GM13977 (cell line): ENCODE measurements at regions not wholly inside any gene's neighbourhood (a gene's known extent, or its start where the extent isn't known, plus 50 kb on each side); places are given as distances from the start of the nearest gene placed in this dataset.

Experiments used
- DNase-seq: peaks from one replicate; pipeline ENCODE4 v3.0.0; 2012; ENCODE audit warnings: low spot score
- in situ Hi-C: fragments of 300-500 bp; cut with MboI; formaldehyde crosslinking; loops from one replicate; pipeline ENCODE4 v1.12.0; 2022; ENCODE audit warnings: low sequenced_read_pairs, low pct_unique_long_range_greater_than_20kb, mixed read lengths, inconsistent platforms; ENCODE audit not compliant: unreplicated experiment
- TF ChIP-seq, protein P1 (sequence below): IDR thresholded peaks from 2 replicates; pipeline ENCODE4 v1.5.1; 2012; ENCODE audit warnings: mild to moderate bottlenecking, control low read depth; ENCODE audit not compliant: insufficient read depth; ENCODE audit errors: extremely low read depth, missing control alignments

- DNase-seq, result no peak
- in situ Hi-C loops, result no loop called here
These were observed 479.7 kb downstream of the MMUT start for GRCh38 chr6:48983377-48983776.

DNA sequence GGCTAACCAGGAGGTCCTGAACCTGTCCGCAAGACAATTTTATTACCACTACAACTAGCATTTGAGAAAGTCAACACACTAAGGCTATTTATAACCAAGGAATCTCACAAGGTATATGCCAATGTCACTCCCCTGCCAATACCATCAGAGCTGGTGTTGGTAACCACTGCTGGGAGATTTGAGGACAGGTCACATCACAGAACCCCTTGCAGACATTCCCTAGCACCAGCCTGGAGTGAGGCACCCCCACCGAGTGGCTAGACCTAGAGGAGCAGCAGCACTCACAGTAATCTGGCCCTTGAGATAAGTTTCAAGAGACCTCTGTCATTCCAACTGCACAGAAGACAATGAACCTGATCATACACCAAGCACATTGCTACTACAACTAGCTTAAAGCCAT, 483.2 kb downstream of the MMUT start:
- in situ Hi-C loops, result no loop called here
- DNase-seq, result no peak
- TF ChIP-seq, protein P1, sequence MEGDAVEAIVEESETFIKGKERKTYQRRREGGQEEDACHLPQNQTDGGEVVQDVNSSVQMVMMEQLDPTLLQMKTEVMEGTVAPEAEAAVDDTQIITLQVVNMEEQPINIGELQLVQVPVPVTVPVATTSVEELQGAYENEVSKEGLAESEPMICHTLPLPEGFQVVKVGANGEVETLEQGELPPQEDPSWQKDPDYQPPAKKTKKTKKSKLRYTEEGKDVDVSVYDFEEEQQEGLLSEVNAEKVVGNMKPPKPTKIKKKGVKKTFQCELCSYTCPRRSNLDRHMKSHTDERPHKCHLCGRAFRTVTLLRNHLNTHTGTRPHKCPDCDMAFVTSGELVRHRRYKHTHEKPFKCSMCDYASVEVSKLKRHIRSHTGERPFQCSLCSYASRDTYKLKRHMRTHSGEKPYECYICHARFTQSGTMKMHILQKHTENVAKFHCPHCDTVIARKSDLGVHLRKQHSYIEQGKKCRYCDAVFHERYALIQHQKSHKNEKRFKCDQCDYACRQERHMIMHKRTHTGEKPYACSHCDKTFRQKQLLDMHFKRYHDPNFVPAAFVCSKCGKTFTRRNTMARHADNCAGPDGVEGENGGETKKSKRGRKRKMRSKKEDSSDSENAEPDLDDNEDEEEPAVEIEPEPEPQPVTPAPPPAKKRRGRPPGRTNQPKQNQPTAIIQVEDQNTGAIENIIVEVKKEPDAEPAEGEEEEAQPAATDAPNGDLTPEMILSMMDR, result no peak

More at GRCh38 chr6:48983377-48983776, 479.7 kb downstream of the MMUT start:
- TF ChIP-seq, protein P1, result no peak

- in situ Hi-C loops, result no loop called here
- DNase-seq, result no peak
- TF ChIP-seq, protein P1, result no peak
These were observed 484.0 kb downstream of the MMUT start for GRCh38 chr6:48979085-48979484.

DNA sequence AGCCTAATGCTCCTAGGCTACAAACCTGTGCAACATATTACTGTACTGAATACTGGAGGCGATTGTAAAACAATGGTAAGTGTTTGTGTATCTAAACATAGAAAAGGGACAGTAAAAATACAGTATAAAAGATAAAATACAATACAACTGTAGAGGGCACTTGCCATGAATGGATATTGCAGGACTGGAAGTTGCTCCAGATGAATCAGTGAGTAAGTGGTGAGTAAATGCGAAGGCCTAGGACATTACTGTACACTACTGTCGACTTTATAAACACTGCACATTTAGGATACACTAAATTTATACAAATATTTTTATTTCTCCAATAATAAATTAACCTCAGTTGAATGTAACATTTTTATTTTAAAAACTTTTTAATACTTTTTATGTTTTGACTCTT, 485.0 kb downstream of the MMUT start:
- in situ Hi-C loops, result no loop called here

DNA sequence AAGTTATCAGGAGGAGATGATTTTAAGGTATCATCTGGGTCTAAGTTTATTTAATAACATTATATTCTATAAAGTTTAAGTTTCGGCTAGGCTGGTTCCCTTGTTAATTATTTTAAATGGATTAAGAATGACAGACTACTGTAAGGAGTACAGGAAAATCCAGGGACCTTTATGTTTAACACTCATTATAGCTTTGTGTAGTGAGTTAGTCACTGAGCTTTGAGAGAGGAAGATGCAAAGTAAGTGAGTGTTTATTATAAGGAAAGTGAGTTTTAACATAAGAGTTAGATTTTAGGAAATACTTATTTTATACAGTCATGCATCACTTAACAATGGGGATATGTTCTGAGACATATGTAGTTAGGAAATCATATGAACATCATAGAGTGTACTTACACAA, 485.5 kb downstream of the MMUT start:
- TF ChIP-seq, protein P1, result no peak
- no peak for DNase-seq
- in situ Hi-C loops, result no loop called here

More for the DNA sequence above, 485.0 kb downstream of the MMUT start:
- TF ChIP-seq, protein P1, result no peak
- no peak for DNase-seq

DNA sequence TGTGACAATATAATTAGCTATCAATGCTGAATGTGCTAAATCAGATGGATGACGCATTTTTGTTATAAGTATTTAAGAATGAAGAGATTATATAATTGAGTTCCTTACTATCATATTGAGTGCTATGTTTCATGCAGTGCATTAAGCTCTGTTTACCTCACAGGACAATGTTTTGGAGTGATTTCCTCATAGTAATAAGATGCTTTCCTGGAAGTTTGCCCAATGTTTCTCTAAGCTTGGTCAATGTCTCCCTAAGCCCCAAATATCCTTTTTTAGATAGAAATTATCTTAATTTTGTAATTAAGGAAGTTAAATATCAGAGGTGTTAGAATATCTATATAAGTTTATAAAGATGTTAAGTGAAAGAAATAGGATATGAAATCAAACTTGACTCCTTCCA, 489.6 kb downstream of the MMUT start:
- DNase-seq, result no peak
- in situ Hi-C loops, result no loop called here
- TF ChIP-seq, protein P1, result no peak
